ENCODE measurements at regions not wholly inside any gene's neighbourhood (a gene's known extent, or its start where the extent isn't known, plus 50 kb on each side); places are given as distances from the start of the nearest gene placed in this dataset.

- CTCF ChIA-PET = no interaction called here
- peaks cover 6% of the 10 kb centered on the region for H3K4me1 ChIP-seq (ENCODE audit: insufficient read depth, low read length)
- Mint-ChIP-seq H3K9me3 (no peaks in the 10 kb centered on the region), H3K4me3 (no peak overlapping the region), H3K36me3 (ENCODE audit: low read depth) (no peaks in the 10 kb centered on the region), H3K4me1 (ENCODE audit: low read depth) (peaks cover 9% of the 10 kb centered on the region), H3K27ac (no peak overlapping the region), H3K27me3 (peaks cover 43% of the 10 kb centered on the region)
- intact Hi-C loops (cut with DNase I, micrococcal nuclease) = no loop called here
- H3K27ac ChIP-seq (ENCODE audit: low read depth in 1 of 2, low read length in 2 of 2) = no peak overlapping the region
- H3K36me3 ChIP-seq (ENCODE audit: insufficient read depth, low read length) = no peaks in the 10 kb centered on the region
- POLR2A ChIA-PET = no interaction called here
- H3K27me3 ChIP-seq (ENCODE audit: control insufficient read depth in 1 of 2, insufficient read depth in 2 of 2, low read length in 2 of 2) = peaks cover 0 to 10% of the 10 kb centered on the region in 2 experiments
- TF ChIP-seq CTCF (IDR thresholded peaks at IDR 0.05) = no peak
- no peak overlapping the region for H3K4me3 ChIP-seq (ENCODE audit: low read length)
- no peak for ATAC-seq (ENCODE audit: poor library complexity)
- no peaks in the 10 kb centered on the region for H3K9me3 ChIP-seq (ENCODE audit: control insufficient read depth in 1 of 2, insufficient read depth in 1 of 2, low read length in 2 of 2)
- DNase-seq = no peak
Observed at GRCh38 chr7:96832092-96832662, 122.5 kb upstream of the SEM1 start.

- no peaks in the 10 kb centered on the region for H3K9me3 ChIP-seq (ENCODE audit: control insufficient read depth in 1 of 2, insufficient read depth in 1 of 2, low read length in 2 of 2)
- CTCF ChIA-PET = no interaction called here
- peaks cover 0 to 5% of the 10 kb centered on the region in 2 experiments for H3K27me3 ChIP-seq (ENCODE audit: control insufficient read depth in 1 of 2, insufficient read depth in 2 of 2, low read length in 2 of 2)
- Mint-ChIP-seq H3K36me3 (ENCODE audit: low read depth) (no peaks in the 10 kb centered on the region), H3K4me1 (ENCODE audit: low read depth) (peaks cover 26% of the 10 kb centered on the region), H3K27ac (no peak overlapping the region), H3K4me3 (no peak overlapping the region), H3K9me3 (no peaks in the 10 kb centered on the region), H3K27me3 (peaks cover 37% of the 10 kb centered on the region)
- no peak for ATAC-seq (ENCODE audit: poor library complexity)
- H3K4me1 ChIP-seq (ENCODE audit: insufficient read depth, low read length) = peaks cover 12% of the 10 kb centered on the region
- intact Hi-C loops (cut with DNase I, micrococcal nuclease) = no loop called here
- no peaks in the 10 kb centered on the region for H3K36me3 ChIP-seq (ENCODE audit: insufficient read depth, low read length)
- H3K4me3 ChIP-seq (ENCODE audit: low read length) = no peak overlapping the region
- H3K27ac ChIP-seq (ENCODE audit: low read depth in 1 of 2, low read length in 2 of 2) = no peak overlapping the region
- TF ChIP-seq CTCF (IDR thresholded peaks at IDR 0.05) = no peak
- no peak for DNase-seq
- POLR2A ChIA-PET = no interaction called here
Observed at GRCh38 chr7:96833676-96834453, 124.2 kb upstream of the SEM1 start.

GRCh38 chr7:96836456-96836855 is 126.8 kb upstream of the SEM1 start:
- Histone ChIP-seq H3K9me3 (ENCODE audit: control insufficient read depth in 1 of 2, insufficient read depth in 1 of 2, low read length in 2 of 2) (no peaks in the 10 kb centered on the region), H3K27ac (ENCODE audit: low read depth in 1 of 2, low read length in 2 of 2) (no peak overlapping the region), H3K27me3 (ENCODE audit: control insufficient read depth in 1 of 2, insufficient read depth in 2 of 2, low read length in 2 of 2) (peaks cover 4 to 14% of the 10 kb centered on the region in 2 experiments), H3K4me3 (ENCODE audit: low read length) (peak overlapping the region; percentile 15), H3K4me1 (ENCODE audit: insufficient read depth, low read length) (peaks cover 12% of the 10 kb centered on the region), H3K36me3 (ENCODE audit: insufficient read depth, low read length) (no peaks in the 10 kb centered on the region)
- Mint-ChIP-seq H3K27ac (no peak overlapping the region), H3K36me3 (ENCODE audit: low read depth) (no peaks in the 10 kb centered on the region), H3K27me3 (peaks cover 41% of the 10 kb centered on the region), H3K4me1 (ENCODE audit: low read depth) (peaks cover 35% of the 10 kb centered on the region), H3K9me3 (no peaks in the 10 kb centered on the region), H3K4me3 (peak overlapping the region; percentile 36)
- intact Hi-C loops (cut with DNase I, micrococcal nuclease) = no loop called here
- ChIA-PET CTCF (no interaction called here), POLR2A (no interaction called here)
- no peak for TF ChIP-seq CTCF (IDR thresholded peaks at IDR 0.05)
- DNase-seq (peak in 1 of 14 experiments; percentile 35), ATAC-seq (ENCODE audit: poor library complexity) (no peak)
